ENCODE measurements at regions not wholly inside any gene's neighbourhood (a gene's known extent, or its start where the extent isn't known, plus 50 kb on each side); places are given as distances from the start of the nearest gene placed in this dataset.

- H3K4me3 ChIP-seq (ENCODE audit: low read depth, low read length): no peak overlapping the region
- no peak for TF ChIP-seq CTCF (IDR thresholded peaks at IDR 0.05; ENCODE audit: borderline replicate concordance, insufficient read depth, low read depth, low read length)
Observed at GRCh38 chr4:123043793-123044425, 121.5 kb upstream of the NUDT6 start.

- no peak for TF ChIP-seq CTCF (IDR thresholded peaks at IDR 0.05; ENCODE audit: borderline replicate concordance, insufficient read depth, low read depth, low read length)
- no peak overlapping the region for H3K4me3 ChIP-seq (ENCODE audit: low read depth, low read length)
Observed at GRCh38 chr4:123046096-123046495, 123.7 kb upstream of the NUDT6 start.

- H3K4me3 ChIP-seq (ENCODE audit: low read depth, low read length): no peak overlapping the region
- TF ChIP-seq CTCF (IDR thresholded peaks at IDR 0.05; ENCODE audit: borderline replicate concordance, insufficient read depth, low read depth, low read length): no peak
Observed at GRCh38 chr4:123050018-123050417, 127.6 kb upstream of the NUDT6 start.

- no peak overlapping the region for H3K4me3 ChIP-seq (ENCODE audit: low read depth, low read length)
- TF ChIP-seq CTCF (IDR thresholded peaks at IDR 0.05; ENCODE audit: borderline replicate concordance, insufficient read depth, low read depth, low read length): no peak
Observed at GRCh38 chr4:123052007-123052406, 129.6 kb upstream of the NUDT6 start.

- H3K4me3 ChIP-seq (ENCODE audit: low read depth, low read length): no peak overlapping the region
- TF ChIP-seq CTCF (IDR thresholded peaks at IDR 0.05; ENCODE audit: borderline replicate concordance, insufficient read depth, low read depth, low read length): no peak
Observed at GRCh38 chr4:123055943-123056342, 133.5 kb upstream of the NUDT6 start.

- TF ChIP-seq CTCF (IDR thresholded peaks at IDR 0.05; ENCODE audit: borderline replicate concordance, insufficient read depth, low read depth, low read length): no peak
- H3K4me3 ChIP-seq (ENCODE audit: low read depth, low read length): no peak overlapping the region
Observed at GRCh38 chr4:123060039-123060770, 137.8 kb upstream of the NUDT6 start.

GRCh38 chr4:123064390-123064789 is 142.0 kb upstream of the NUDT6 start:
- no peak overlapping the region for H3K4me3 ChIP-seq (ENCODE audit: low read depth, low read length)
- TF ChIP-seq CTCF (IDR thresholded peaks at IDR 0.05; ENCODE audit: borderline replicate concordance, insufficient read depth, low read depth, low read length): no peak
